ENCODE measurements at regions not wholly inside any gene's neighbourhood (a gene's known extent, or its start where the extent isn't known, plus 50 kb on each side); places are given as distances from the start of the nearest gene placed in this dataset.

DNA sequence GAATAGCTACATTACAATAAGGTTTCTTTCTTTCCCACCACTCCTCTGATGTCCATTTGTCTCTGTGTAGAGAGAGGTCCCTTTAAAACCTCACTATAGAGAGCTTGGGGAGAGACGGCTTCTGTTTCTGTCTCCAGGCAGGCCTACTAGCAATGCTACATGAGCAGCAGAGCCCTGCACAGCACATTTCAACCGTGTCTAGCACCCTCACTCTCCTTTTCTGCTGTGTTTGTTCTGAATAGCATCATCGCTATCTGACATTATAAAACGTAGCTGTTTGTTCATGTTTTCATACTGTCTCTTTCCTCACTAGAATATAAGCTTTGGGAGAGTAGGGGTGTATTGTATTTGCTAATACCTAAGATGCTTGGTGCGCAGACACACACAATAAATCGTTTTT is 487.8 kb upstream of the DPP6 start:
- TF ChIP-seq YY1 (IDR thresholded peaks at IDR 0.05; ENCODE audit: insufficient read depth, insufficient read length) = no peak
- TF ChIP-seq ZNF274 (IDR thresholded peaks at IDR 0.05; ENCODE audit: low read depth, low read length) = no peak
- TF ChIP-seq SUZ12 (IDR thresholded peaks at IDR 0.05; ENCODE audit: extremely low read depth, insufficient read depth, insufficient read length) = no peak

Data from NT2/D1 (cell line).